Memory B cell (primary cell): ENCODE measurements at regions not wholly inside any gene's neighbourhood (a gene's known extent, or its start where the extent isn't known, plus 50 kb on each side); places are given as distances from the start of the nearest gene placed in this dataset.

Experiments used
- ATAC-seq: fragments of 150-1000 bp; cut with Tn5 transposase; 2 replicates; pipeline ENCODE4 v1.10.0; 2021; ENCODE audit warnings: low read depth, mild to moderate bottlenecking, moderate library complexity
- DNase-seq, 2 donors: peaks; one replicate each; pipeline ENCODE4 v3.0.0; 2022; ENCODE audit warnings: low spot score in 2 of 2
- H3K27ac Mint-ChIP-seq: one replicate; pipeline ENCODE4 v1.8.0; 2022; ENCODE audit warnings: mild to moderate bottlenecking, moderate library complexity, mixed read lengths
- H3K27me3 Mint-ChIP-seq: one replicate; pipeline ENCODE4 v1.8.0; 2022; ENCODE audit warnings: mixed read lengths
- H3K36me3 Mint-ChIP-seq: one replicate; pipeline ENCODE4 v1.8.0; 2022; ENCODE audit warnings: mild to moderate bottlenecking, mixed read lengths
- H3K4me1 Mint-ChIP-seq: one replicate; pipeline ENCODE4 v1.8.0; 2022; ENCODE audit warnings: mixed read lengths
- H3K4me3 Mint-ChIP-seq: one replicate; pipeline ENCODE4 v1.8.0; 2022; ENCODE audit warnings: mild to moderate bottlenecking, moderate library complexity, mixed read lengths
- H3K9me3 Mint-ChIP-seq: one replicate; pipeline ENCODE4 v1.8.0; 2022; ENCODE audit warnings: mixed read lengths

DNA sequence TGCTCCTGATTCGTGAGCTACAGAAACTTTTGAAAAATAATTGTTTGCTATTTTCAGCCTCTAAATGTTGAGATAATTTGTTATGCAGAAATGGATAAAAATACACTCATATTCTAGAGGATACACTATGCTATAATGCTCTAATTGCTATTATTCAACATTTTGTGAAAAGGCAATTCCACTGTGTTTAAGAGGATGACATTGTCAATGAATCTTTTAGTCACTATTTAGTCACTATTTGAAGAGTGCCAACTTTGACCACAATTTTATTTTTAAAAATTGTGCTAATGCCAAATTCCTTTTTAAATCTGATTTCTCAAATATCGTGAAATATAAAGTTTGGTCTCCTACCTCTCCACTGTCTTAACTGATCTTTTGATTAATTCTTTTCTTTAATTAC, 604.9 kb upstream of the KCNMB2 start:
- no peaks in the 10 kb centered on the region for H3K36me3 Mint-ChIP-seq
- H3K4me3 Mint-ChIP-seq = no peak overlapping the region
- H3K27me3 Mint-ChIP-seq = peaks cover 6% of the 10 kb centered on the region
- no peak for DNase-seq
- no peak overlapping the region for H3K27ac Mint-ChIP-seq
- H3K9me3 Mint-ChIP-seq = no peaks in the 10 kb centered on the region
- peaks cover 10% of the 10 kb centered on the region for H3K4me1 Mint-ChIP-seq
- ATAC-seq = no peak

- no peak overlapping the region for H3K27ac Mint-ChIP-seq
- H3K4me1 Mint-ChIP-seq = peaks cover 10% of the 10 kb centered on the region
- H3K4me3 Mint-ChIP-seq = no peak overlapping the region
- DNase-seq = no peak
- H3K36me3 Mint-ChIP-seq = no peaks in the 10 kb centered on the region
- H3K27me3 Mint-ChIP-seq = peaks cover 6% of the 10 kb centered on the region
- no peak for ATAC-seq
- no peaks in the 10 kb centered on the region for H3K9me3 Mint-ChIP-seq
Measured at GRCh38 chr3:177932346-177932745, 603.9 kb upstream of the KCNMB2 start.

- ATAC-seq = no peak
- peaks cover 6% of the 10 kb centered on the region for H3K27me3 Mint-ChIP-seq
- no peak overlapping the region for H3K27ac Mint-ChIP-seq
- no peaks in the 10 kb centered on the region for H3K36me3 Mint-ChIP-seq
- no peak for DNase-seq
- H3K4me3 Mint-ChIP-seq = no peak overlapping the region
- H3K9me3 Mint-ChIP-seq = no peaks in the 10 kb centered on the region
- peaks cover 7% of the 10 kb centered on the region for H3K4me1 Mint-ChIP-seq
Measured at GRCh38 chr3:177932750-177933660, 603.2 kb upstream of the KCNMB2 start.

DNA sequence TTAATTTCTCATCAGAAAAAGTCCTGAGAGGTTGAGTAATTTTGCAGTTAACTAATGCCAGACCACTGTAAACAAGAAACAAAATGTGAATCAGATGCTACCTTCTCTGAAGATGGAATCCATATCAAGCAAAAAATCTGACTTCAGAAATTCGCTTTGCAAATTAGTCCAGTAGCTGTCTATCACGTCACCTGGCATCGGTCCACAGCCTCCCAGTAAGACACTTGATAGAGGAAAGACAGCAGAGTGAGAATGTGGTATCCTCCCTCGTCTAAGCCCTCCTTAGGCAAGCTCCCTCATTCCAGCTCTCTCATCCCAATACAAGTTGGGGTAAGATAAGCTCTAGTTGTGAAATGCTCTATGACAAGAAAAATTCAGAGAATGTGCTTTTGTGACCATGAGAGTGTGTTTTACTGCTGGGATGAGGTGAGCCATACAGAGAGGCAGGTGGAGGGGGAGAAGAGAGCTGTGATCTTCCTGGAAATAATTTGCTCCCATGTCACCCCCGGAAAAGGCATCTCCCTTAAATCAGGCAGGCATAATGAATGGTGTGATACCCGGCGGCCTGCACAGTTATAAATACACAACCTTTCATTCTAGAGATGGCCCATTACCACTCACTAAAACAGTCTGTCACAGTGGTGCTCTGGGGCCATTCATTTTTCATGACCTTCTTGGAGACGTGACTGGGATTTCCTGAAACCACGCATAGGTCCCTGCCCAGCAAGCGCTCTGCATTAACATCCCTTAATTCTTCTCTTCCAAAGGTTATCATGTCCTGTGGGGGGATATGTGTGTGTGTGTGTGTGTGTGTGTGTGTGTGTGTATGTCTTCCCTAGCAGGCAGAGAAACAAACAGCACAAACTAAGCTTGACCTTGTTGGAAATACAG, 602.0 kb upstream of the KCNMB2 start:
- no peaks in the 10 kb centered on the region for H3K9me3 Mint-ChIP-seq
- ATAC-seq (no peak), DNase-seq (no peak)
- H3K36me3 Mint-ChIP-seq = no peaks in the 10 kb centered on the region
- H3K4me1 Mint-ChIP-seq = peaks cover 4% of the 10 kb centered on the region
- no peak overlapping the region for H3K4me3 Mint-ChIP-seq
- H3K27me3 Mint-ChIP-seq = peaks cover 6% of the 10 kb centered on the region
- H3K27ac Mint-ChIP-seq = no peak overlapping the region

GRCh38 chr3:177935047-177935446, 601.2 kb upstream of the KCNMB2 start:
- Mint-ChIP-seq H3K27ac (no peak overlapping the region), H3K4me3 (no peak overlapping the region), H3K4me1 (peaks cover 4% of the 10 kb centered on the region), H3K9me3 (no peaks in the 10 kb centered on the region), H3K36me3 (no peaks in the 10 kb centered on the region), H3K27me3 (peaks cover 6% of the 10 kb centered on the region)
- ATAC-seq (no peak), DNase-seq (no peak)

DNA sequence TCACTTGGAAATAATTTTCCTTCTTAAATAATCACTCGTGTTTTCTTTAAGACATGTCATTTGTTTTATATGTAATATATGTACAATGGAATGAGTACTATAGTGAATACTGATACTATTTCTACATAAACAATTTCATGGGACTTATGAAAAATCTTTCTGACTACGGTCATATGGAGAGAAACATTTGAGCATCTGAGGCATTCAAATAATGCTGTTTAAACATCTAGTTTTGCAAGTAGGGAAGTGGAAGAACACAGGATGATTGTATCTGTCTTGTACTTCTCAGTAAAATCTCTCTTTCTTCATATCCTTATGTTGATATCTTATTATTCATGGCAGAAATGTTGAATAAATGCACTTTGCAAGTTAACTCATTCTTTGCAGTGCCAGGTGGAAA, 599.5 kb upstream of the KCNMB2 start:
- H3K27ac Mint-ChIP-seq = no peak overlapping the region
- no peak for DNase-seq
- ATAC-seq = no peak
- H3K36me3 Mint-ChIP-seq = no peaks in the 10 kb centered on the region
- H3K27me3 Mint-ChIP-seq = peaks cover 6% of the 10 kb centered on the region
- H3K4me3 Mint-ChIP-seq = no peak overlapping the region
- H3K9me3 Mint-ChIP-seq = no peaks in the 10 kb centered on the region
- peaks cover 4% of the 10 kb centered on the region for H3K4me1 Mint-ChIP-seq

DNA sequence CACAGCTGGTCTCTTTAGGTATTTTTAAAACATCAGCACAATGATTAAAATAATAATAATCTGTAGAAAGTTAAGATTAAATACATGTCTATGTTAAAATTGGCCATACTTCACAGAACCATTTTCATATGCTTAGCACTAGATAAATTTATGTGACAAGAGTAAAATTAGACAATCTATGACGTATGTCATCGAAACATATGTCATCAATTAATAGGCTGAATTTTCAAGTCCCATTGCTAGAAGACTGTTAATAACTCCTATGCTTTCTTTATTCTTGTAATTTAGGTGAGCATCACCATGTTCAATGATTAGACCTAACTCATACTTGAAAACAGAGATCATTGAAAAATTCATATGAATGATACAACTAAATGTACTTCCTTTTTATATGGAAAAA, 593.3 kb upstream of the KCNMB2 start:
- H3K27me3 Mint-ChIP-seq = no peaks in the 10 kb centered on the region
- H3K4me1 Mint-ChIP-seq = peaks cover 9% of the 10 kb centered on the region
- ATAC-seq (no peak), DNase-seq (no peak)
- H3K27ac Mint-ChIP-seq = no peak overlapping the region
- H3K36me3 Mint-ChIP-seq = peaks cover 3% of the 10 kb centered on the region
- no peaks in the 10 kb centered on the region for H3K9me3 Mint-ChIP-seq
- H3K4me3 Mint-ChIP-seq = no peak overlapping the region

- Mint-ChIP-seq H3K4me1 (peaks cover 9% of the 10 kb centered on the region), H3K36me3 (peaks cover 3% of the 10 kb centered on the region), H3K27me3 (no peaks in the 10 kb centered on the region), H3K9me3 (no peaks in the 10 kb centered on the region), H3K27ac (no peak overlapping the region), H3K4me3 (no peak overlapping the region)
- DNase-seq = no peak
- peak; percentile 19 for ATAC-seq
Measured at GRCh38 chr3:177944228-177944661, 592.0 kb upstream of the KCNMB2 start.

GRCh38 chr3:177946048-177946447, 590.2 kb upstream of the KCNMB2 start:
- peaks cover 3% of the 10 kb centered on the region for H3K36me3 Mint-ChIP-seq
- no peak for ATAC-seq
- H3K27ac Mint-ChIP-seq = no peak overlapping the region
- no peak for DNase-seq
- no peaks in the 10 kb centered on the region for H3K9me3 Mint-ChIP-seq
- H3K4me1 Mint-ChIP-seq = peaks cover 9% of the 10 kb centered on the region
- H3K27me3 Mint-ChIP-seq = no peaks in the 10 kb centered on the region
- H3K4me3 Mint-ChIP-seq = no peak overlapping the region

DNA sequence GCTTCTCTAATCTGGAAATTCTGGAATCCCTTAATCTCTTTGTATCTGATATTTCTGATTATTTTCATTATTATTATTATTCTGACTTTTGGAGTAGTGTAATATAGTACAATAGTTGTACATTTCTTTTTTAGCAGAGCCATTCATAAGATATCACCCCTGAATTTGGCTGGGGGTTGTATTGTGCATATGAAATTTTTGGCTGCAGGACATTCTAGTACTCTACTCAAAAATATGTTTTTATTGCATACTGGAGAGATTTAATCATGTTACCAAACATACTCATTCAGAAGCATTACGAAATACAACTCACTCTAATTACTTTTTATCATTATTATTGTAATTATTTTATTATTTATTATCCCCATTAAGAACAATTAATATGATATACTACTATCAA, 589.7 kb upstream of the KCNMB2 start:
- peaks cover under 1% of the 10 kb centered on the region for H3K27me3 Mint-ChIP-seq
- no peaks in the 10 kb centered on the region for H3K9me3 Mint-ChIP-seq
- no peak overlapping the region for H3K4me3 Mint-ChIP-seq
- ATAC-seq = no peak
- peaks cover 9% of the 10 kb centered on the region for H3K4me1 Mint-ChIP-seq
- H3K27ac Mint-ChIP-seq = no peak overlapping the region
- DNase-seq = no peak
- peaks cover 3% of the 10 kb centered on the region for H3K36me3 Mint-ChIP-seq

GRCh38 chr3:177946936-177947335, 589.3 kb upstream of the KCNMB2 start:
- ATAC-seq (no peak), DNase-seq (no peak)
- H3K36me3 Mint-ChIP-seq = peaks cover 3% of the 10 kb centered on the region
- H3K27me3 Mint-ChIP-seq = peaks cover 2% of the 10 kb centered on the region
- no peaks in the 10 kb centered on the region for H3K9me3 Mint-ChIP-seq
- H3K4me3 Mint-ChIP-seq = no peak overlapping the region
- no peak overlapping the region for H3K27ac Mint-ChIP-seq
- peaks cover 9% of the 10 kb centered on the region for H3K4me1 Mint-ChIP-seq

DNA sequence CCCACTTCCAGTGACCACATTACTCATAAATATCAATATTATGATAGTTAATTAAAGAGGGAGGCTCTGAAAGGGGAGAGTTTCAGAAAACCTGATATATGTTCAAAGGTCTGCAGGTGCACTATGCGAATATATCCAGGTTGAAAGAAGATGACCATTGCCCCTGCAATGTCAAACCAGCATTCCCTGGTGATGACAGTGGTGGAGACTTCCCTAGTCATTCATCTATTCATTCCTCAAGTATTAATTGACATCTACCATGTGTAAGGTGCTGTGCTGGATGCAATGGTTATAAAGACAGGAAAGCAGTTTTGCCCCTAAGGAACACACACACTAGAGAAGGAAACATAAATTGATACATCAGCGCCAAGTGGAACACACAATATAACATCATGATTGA, 588.3 kb upstream of the KCNMB2 start:
- ATAC-seq (no peak), DNase-seq (no peak)
- H3K27me3 Mint-ChIP-seq = peaks cover 2% of the 10 kb centered on the region
- no peak overlapping the region for H3K27ac Mint-ChIP-seq
- no peak overlapping the region for H3K4me3 Mint-ChIP-seq
- peaks cover 9% of the 10 kb centered on the region for H3K4me1 Mint-ChIP-seq
- no peaks in the 10 kb centered on the region for H3K9me3 Mint-ChIP-seq
- peaks cover 3% of the 10 kb centered on the region for H3K36me3 Mint-ChIP-seq

DNA sequence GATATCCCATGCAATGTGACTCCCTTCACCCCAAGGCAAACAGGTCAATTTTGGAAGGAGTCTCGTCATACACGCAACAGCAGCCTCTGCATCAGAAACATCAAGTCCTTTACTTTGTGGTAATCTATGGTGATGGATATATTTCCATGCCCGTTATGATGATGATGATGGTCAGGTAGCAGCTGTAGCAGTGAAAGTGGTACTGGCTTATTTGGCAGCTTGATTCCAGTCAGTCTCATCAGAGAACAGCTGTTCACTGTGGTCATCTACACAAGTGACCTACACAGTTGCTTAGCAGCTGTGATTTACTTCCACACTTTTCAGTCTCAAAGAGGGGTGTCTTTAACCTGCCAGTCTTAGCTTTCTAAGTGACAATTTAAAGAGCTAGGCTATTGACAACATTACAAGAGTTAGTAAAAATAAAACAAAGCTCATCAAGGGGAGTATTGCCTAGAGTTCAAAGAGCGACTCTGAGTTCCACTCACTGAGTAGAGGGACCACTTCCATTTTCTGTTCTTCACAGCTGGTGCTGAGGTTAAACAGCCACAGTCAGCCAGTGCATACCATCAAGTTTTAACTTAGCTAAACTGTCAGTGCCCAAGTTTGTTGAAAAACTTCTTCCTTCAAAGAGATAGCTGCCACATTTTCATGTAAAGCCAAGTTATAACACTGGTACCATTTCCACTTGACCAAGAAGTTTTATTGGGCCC, 587.4 kb upstream of the KCNMB2 start:
- ATAC-seq (no peak), DNase-seq (no peak)
- Mint-ChIP-seq H3K4me1 (peaks cover 9% of the 10 kb centered on the region), H3K4me3 (no peak overlapping the region), H3K9me3 (no peaks in the 10 kb centered on the region), H3K27me3 (peaks cover 2% of the 10 kb centered on the region), H3K36me3 (peaks cover 3% of the 10 kb centered on the region), H3K27ac (no peak overlapping the region)

GRCh38 chr3:177959188-177959587, 577.0 kb upstream of the KCNMB2 start:
- no peaks in the 10 kb centered on the region for H3K9me3 Mint-ChIP-seq
- ATAC-seq = no peak
- H3K36me3 Mint-ChIP-seq = no peaks in the 10 kb centered on the region
- H3K27ac Mint-ChIP-seq = no peak overlapping the region
- H3K4me1 Mint-ChIP-seq = peaks cover 3% of the 10 kb centered on the region
- no peak overlapping the region for H3K4me3 Mint-ChIP-seq
- H3K27me3 Mint-ChIP-seq = peaks cover 6% of the 10 kb centered on the region
- DNase-seq = no peak
